ENCODE measurements at regions not wholly inside any gene's neighbourhood (a gene's known extent, or its start where the extent isn't known, plus 50 kb on each side); places are given as distances from the start of the nearest gene placed in this dataset.
"Not testable (repeated sequence)": the region's sequence is repeated elsewhere in the genome, so short reads cannot be mapped to it uniquely, and the experiment has no call there.

GRCh38 chrX:130555341-130555740 is 153.6 kb downstream of the RBMX2 start:
- DNase-seq: no peak

- no peak for DNase-seq
These were observed 154.0 kb downstream of the RBMX2 start for GRCh38 chrX:130555757-130556156.

- no peak for DNase-seq
These were observed 155.2 kb downstream of the RBMX2 start for GRCh38 chrX:130556951-130557350.

- no peak for DNase-seq
These were observed 158.8 kb downstream of the RBMX2 start for GRCh38 chrX:130560544-130560943.

DNA sequence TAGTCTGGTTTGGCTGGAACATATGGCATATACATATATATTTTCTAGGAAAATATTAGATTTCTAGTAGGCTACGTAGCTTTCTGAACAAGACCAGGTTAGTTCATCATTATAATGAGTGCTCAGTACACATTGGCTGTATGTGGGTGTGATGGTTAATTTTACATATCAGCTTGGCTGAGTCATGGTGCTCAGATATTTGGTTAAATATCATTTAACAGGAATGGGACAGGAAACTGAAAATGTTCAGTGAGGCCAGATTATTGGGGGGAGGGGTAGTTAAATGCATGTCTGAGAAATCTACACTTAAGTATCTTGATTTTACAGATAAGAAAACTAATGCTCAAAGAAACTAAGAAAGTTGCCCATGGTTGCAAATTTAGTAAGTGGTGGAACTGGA is 160.1 kb downstream of the RBMX2 start:
- DNase-seq: no peak

DNA sequence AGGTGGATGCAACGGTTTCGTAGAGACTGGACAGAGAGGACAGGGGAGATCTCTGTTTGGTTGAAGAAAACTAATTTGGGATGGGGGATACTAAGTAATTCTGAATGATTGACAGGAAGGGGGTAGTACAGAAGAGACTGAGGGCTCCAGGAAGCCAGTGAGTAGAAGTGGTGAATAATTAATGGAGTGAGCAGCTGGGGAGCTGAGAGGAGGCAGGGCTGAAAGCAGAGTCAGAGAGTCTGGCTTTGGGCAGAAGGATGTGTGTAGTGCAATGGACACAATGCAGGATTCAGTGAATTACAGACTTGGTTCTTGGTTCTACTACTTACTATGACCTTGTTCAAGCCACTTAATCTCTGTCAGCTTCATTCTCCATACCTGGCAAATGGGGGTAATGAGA is 161.7 kb downstream of the RBMX2 start:
- no peak for DNase-seq

GRCh38 chrX:130566028-130566683 is 164.4 kb downstream of the RBMX2 start:
- no peak for DNase-seq

- not testable (repeated sequence) for DNase-seq
These were observed 171.2 kb downstream of the RBMX2 start for GRCh38 chrX:130573030-130573429.
